Stimulated activated CD4-positive, alpha-beta T cell treated with anti-CD3 and anti-CD28 coated beads, Interleukin-12 subunit alpha, Interleukin-12 subunit beta, amount 100 ng/mL, for 48 hours (primary cell): ENCODE measurements at regions not wholly inside any gene's neighbourhood (a gene's known extent, or its start where the extent isn't known, plus 50 kb on each side); places are given as distances from the start of the nearest gene placed in this dataset.
"Not testable (repeated sequence)": the region's sequence is repeated elsewhere in the genome, so short reads cannot be mapped to it uniquely, and the experiment has no call there.

Experiments
- DNase-seq, 3 donors: peaks; one replicate each; pipeline ENCODE4 v3.0.0-alpha.2; 2020; ENCODE audit warnings: low read depth in 2 of 3, low spot score in 1 of 3

GRCh38 chr2:84152462-84152861 is 306.6 kb downstream of the SUCLG1 start:
- no peak for DNase-seq

GRCh38 chr2:84144345-84144744 is 314.7 kb downstream of the SUCLG1 start:
- no peak for DNase-seq

- no peak for DNase-seq
Measured at GRCh38 chr2:84137034-84137433, 322.0 kb downstream of the SUCLG1 start.

DNA sequence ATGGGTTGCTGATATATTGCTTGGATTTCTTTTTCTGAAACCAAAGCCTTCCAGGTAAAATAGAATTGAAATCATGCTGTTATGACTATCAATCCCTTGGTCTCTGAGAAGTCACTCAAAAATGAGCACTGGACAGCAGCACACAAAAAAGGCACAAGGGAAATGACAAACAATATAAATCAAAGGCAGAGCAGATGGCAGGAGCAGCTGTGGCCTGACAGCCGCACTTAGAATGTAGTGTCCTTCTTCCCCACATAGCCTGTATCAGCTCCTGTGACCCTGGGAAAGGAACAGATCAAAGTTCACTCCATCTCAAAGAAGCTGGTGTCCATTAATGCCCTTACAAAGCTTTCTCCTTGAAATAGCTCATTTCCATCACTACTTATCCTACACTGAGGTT is 326.7 kb downstream of the SUCLG1 start:
- DNase-seq = no peak

DNA sequence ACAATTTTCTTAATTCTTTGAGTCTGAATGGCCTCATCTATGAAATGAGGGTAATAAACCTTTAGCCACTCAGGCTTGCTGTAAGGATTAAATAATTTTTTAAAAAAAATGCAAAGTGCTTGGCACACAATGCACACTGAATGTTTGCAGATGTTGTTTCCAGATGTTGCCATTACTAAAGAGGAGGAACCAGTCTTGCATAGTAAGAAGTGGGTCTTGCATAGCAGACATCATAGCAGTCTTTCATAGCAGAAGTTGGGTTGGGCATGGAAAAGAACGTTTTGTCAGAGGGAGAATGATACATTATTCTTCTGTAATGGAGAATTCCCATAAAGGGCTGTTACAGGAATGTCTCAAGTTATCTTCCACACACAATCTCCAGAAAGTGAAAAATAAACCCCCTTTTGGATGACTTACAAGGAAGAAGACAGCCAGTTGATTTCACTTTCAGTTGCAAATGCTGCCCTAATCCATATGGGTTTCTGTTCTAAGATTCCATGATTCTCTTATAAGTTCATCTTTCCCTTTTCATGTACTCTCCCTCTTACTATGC is 327.7 kb downstream of the SUCLG1 start:
- DNase-seq = no peak

- DNase-seq = no peak
Measured at GRCh38 chr2:84129018-84129417, 330.1 kb downstream of the SUCLG1 start.

DNA sequence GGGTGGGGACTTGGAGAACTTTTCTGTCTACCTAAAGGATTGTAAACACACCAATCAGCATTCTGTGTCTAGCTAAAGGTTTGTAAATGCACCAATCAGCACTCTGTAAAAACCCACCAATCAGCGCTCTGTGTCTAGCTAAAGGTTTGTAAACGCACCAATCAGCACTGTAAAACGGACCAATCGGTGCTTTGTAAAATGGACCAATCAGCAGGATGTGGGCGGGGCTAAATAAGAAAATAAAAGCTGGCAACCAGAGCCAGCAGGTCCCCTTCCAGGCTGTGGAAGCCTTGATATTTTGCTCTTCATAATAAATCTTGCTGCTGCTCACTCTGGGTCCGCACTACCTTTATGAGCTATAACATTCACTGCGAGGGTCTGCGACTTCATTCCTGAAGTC is 331.3 kb downstream of the SUCLG1 start:
- not testable (repeated sequence) for DNase-seq

DNA sequence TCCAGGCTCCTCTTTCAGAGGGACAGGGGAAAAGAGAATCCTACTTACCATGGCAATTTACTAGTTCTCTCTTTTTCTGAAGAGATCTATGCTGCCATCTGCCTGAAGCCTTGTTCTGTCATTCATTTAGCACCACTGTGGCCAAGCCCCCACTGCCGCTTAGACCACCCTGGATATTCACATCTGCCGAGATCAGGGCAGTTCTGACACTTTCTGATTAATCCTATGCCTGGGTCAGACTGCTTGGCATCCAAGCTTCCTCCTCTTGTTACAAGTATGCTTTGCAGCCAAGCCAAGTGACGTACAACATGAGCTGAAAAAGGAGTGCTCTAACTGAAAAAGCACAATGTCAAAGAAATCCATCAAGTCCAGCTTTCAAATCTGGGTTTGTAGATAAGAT is 332.6 kb downstream of the SUCLG1 start:
- DNase-seq = no peak

GRCh38 chr2:84126084-84126483 is 333.0 kb downstream of the SUCLG1 start:
- DNase-seq = no peak

GRCh38 chr2:84116143-84116542 is 342.9 kb downstream of the SUCLG1 start:
- no peak for DNase-seq

GRCh38 chr2:84115173-84115857 is 343.8 kb downstream of the SUCLG1 start:
- no peak for DNase-seq

- DNase-seq = not testable (repeated sequence)
Measured at GRCh38 chr2:84103816-84104527, 355.1 kb downstream of the SUCLG1 start.

GRCh38 chr2:84102274-84102673 is 356.8 kb downstream of the SUCLG1 start:
- DNase-seq = no peak

- DNase-seq = no peak
Measured at GRCh38 chr2:84088656-84089055, 370.4 kb downstream of the SUCLG1 start.

DNA sequence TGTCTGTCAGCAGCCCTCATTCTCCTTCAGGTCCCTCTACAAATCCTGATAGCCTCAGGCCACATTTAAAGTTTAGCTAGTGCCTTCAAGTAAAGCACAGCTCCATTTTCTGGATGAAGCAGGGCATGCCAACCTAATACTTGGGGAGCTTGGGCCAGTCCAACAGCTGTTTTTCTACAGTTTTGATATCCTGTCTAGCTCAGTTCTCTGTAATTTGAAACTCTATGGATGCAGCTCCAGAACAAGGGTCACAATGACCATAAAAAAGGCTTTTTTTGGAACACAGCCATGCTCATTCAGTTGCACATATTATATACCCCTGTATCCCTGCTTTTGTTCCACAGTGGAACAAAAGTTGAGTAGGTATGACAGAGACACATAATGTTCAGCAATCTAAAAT is 373.5 kb downstream of the SUCLG1 start:
- no peak for DNase-seq

GRCh38 chr2:84084856-84085255 is 374.2 kb downstream of the SUCLG1 start:
- no peak for DNase-seq

DNA sequence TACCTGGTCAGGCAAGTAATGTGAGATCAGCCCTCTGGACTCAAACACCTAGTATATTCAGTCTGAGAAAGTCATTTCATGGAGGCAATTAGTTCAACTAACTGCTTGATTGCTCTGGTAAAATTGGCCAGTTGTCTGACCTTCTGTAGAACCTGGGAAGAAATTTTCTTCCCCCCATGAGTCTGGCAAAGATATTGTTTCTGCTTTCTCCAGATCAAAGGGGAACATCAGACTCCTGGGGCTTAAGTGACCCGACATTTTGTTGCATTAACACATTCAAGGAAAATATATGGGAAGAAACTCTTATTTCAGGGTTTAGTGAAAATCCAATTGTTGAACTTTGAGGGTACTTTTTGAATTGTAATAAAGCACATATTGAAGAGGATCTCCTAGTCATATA is 375.1 kb downstream of the SUCLG1 start:
- DNase-seq = no peak

DNA sequence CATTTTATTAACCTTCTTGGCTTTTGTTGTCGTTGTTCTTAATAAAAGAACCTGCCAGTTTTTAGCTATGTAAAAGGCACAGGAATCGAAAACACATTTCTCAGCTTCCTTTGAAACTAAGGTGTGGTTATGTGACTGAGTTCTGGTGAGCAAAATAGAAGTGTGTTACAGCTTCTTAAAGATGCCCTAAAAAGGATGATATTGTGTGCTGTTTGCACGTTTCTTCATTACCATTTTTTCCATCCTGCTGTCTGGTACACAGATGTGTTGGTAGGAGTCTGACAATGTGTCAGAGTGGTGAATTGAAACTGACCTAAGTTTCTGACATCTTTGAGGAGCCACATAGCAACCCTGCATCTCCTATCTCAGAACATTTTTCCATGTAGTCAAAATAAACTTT is 380.6 kb downstream of the SUCLG1 start:
- DNase-seq = no peak

DNA sequence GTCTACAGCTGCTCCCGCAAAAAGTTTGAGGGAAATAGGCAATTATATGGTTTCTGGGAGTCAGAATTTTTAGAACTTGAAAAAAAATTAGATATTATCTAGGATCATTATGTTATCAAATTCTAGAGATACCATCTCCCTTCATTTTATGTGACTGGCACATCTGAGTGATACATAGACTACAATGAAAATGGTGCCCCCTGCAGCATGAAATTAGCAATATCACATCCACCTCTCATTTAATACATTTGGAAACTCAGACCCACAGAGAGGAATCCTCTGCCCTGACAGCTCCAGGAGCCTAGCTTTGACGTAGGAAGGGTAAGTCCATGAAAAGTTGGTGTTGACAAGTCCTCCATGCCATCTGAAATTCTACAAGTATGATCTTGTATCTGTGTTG is 381.6 kb downstream of the SUCLG1 start:
- peak in 1 of 3 donors; percentile 1 for DNase-seq

DNA sequence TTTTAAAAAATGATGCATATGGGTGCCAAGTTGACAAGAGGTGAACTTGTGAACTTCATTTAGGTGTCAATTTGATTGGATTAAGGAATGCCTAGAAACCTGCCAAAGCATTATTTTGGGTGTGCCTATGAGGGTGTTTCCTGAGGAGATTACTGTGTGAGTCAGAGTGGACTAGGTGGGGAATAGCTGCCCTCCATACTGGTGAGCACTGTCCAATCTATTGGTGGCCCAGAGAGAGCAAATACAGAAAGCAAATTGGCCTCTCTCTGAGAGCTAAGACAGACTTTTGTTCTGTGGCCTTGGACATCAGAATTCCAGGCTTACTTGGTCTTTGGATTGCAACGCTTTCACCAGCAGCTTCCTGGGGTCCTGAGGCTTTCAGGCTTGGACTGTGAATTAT is 388.0 kb downstream of the SUCLG1 start:
- DNase-seq = no peak

GRCh38 chr2:84065857-84066256 is 393.2 kb downstream of the SUCLG1 start:
- no peak for DNase-seq

DNA sequence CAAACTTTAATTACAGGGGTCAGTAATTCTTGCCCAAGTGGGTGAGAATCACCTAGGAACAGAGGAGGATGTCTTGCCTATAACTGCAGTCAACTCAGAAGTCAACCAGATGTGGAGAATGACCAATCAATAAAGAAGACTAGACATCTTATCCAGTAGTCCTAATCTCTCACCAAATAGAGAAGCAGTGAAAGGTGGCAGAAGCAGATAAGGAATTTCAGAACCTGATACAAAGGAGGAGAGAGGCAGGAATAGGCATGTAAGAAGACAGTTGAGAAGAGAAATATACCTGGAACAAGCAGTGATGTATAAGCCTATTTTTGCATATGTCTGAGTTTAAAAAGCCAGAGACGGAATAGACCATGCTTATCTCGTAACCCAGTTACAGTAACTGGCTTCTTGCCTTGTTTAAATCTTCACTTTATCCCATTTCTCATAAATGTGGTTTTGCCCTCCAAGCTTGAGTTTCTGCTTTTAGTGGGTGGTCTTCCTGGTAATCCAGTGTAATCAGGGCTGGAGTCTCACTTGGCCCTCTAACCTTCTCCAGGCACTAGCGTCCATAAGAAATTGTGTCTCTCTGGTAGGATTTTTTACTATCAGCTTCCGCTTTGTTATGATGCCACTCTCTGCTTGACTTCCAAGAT is 401.0 kb downstream of the SUCLG1 start:
- no peak for DNase-seq
